EL (cell line): ENCODE measurements at regions not wholly inside any gene's neighbourhood (a gene's known extent, or its start where the extent isn't known, plus 50 kb on each side); places are given as distances from the start of the nearest gene placed in this dataset.
"Not testable (repeated sequence)": the region's sequence is repeated elsewhere in the genome, so short reads cannot be mapped to it uniquely, and the experiment has no call there.

Source experiments
- DNase-seq: peaks from one replicate; pipeline ENCODE4 v3.0.0-alpha.2; 2016

DNA sequence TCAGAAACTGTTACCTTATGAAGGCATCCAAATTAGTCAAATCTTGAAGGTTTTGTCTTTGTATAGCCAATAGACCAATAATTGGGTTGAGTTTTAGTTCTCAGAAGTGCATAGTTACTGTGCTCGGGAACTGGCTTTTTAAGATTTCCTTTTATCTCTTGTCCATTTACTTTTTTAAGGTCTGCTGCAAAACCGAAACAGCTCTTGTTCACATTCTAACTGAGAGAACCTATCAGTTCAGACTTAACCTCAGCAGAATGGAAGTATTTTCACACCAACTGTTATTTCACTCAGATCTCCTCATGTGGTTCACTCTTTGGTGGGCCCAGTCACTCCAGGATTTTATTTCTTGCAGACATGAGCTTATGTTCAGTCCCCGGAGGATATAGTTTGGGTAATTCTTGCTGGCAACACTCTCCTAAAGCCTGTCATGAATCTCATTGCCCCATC, 55.5 kb downstream of the TPBG start:
- no peak for DNase-seq

DNA sequence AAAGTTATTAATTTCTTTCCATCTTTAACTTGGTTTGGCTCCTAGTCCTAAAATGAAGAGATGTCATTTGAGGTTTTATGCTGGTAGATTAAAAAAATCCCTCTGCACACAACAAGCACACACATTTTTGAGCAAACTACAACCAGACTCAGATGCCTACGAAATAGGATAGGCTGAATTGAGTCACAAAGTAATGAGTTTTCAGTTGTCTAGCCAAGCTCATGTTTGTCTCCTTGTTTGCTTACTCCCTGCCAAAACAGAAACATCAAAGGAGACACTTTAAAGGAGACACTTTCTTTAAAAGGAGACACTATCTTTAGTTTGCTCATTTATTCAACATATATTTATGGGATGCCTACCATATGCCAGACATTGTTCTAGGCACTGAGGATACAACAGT, 56.2 kb downstream of the TPBG start:
- DNase-seq: no peak

DNA sequence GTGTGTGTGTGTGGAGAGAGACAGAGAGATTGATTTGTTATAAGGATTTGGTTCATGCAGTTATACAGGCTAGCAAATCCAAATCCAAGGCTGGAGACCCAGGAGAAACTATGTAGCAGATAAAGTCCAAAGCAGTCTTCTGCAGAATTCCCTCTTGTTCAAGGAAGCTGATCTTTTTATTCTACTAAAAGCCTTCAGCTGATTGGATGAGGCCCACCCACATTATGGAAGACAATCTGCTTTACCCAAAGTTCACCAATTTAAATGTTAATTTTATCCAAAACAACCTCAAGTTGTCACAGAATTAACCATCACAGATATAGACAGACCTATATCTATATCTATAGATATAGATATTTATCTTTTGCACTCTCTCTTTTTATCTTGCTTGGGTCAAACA, 67.0 kb downstream of the TPBG start:
- no peak for DNase-seq

DNA sequence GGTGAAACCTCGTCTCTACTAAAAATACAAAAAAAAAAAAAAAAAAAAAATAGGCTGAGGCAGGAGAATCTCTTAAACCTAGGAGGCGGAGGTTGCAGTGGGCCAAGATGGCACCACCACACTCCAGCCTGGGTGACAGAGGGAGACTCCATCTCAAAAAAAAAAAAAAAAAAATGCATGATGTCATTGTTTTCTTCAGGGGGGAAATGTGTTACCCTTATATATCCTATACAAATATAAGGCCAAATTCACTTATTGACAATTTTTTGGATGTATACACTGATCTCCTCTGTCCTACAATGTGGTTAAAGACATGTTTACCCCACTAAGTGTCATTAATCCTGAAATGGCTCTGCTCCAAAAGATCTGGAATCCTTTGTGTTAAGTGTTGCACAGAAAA, 73.1 kb downstream of the TPBG start:
- no peak for DNase-seq

DNA sequence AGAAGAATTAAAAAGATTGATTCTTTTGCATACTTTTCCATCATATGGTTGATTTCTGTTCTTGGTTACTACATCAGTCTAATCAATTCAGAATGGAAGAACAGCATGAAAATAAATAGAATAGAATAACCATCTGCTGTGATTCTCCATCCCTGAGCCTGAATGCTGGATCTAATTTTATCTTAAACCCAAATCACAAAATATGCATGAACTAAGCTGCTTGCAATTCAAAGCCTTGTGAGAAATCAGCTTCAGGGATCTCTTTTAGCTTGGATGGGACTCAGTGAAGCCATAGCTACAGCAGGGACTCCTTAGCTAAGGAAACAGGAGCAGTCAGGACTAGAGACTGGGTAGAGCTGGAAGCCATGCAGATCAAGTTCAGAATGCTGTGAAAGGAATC, 74.1 kb downstream of the TPBG start:
- no peak for DNase-seq

DNA sequence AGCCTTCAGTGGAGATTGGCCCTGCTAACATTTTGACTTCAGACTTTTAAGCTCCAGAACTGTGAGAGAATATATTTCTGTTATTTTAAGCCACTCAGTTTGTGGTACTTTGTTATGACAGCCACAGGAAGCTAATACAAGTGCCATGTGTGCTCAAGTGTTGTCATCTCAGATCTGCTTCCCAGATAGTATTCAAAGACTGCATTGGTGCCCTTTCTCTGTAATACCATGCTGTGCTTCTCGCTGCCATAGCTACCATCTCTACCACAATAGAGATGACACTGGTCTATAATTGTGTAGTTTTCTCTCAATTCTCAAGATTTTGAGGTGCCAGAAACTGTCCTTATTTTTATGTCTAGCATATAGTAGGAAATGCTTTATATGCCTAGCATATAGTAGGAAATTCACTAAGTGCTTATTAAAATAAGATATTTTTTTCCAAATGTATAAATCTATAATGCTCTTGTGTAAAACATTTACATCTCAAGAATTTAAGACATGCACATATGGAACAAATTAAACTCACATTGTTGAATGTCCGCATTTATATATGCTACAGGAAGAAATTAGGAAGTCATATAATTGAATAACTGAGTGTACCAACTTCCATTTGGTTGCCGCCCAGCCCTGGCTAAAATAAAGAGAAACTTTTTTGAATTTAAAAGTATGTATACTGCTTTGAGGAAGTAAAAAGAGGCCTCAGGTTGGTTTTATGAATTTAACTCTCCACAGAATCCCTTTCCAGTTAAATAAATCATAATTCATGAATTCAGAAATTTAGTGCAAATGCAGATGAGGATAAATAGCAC, 77.6 kb downstream of the TPBG start:
- no peak for DNase-seq

DNA sequence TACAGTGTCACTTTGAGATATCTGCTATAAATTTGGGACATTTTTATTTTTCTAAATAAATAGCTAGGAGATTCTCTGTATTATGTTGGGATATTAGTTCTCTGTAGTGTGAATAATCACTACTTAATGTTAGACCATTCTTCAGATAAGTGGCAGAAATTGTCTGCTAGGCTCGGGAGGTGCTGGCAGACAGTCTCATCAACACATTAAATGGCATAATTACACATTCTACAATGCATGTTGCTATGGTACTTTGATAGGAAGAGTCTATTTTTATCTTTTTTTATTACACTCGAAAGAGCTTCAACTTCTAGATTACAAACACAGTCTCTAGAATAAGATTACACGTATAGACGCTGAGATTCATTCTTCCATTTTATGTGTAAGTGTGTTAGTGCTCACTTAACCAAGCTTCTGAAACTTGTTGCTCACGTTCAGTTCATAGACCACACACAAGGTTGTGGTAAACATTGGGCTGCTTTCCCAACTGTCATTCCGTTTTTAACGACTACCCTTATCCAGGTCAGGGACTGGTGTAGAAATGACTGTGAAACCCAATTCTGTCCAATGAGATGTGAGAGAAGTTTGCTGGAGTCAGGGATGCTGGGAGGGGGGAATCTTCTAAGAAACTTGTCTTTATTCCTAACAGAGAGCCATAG, 78.6 kb downstream of the TPBG start:
- DNase-seq: no peak

DNA sequence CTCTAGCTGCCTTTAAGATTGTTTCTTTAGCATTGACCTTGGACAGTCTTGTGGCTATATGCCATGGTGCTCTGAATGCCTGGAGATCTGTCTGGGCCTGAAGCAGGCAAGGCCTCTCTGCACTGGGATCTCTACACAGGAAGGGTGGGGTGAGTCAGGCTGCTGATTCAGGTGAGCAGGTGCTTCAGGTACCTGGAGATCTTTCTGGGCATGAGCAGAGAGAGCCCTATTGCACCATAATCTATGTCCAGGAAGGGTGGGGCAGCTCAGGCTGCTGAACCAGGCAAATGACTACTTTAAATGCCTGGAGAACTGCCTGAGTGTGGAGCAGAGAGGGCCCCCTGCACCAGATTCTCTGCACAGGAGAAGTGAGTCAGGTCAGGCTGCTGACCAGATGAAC, 94.5 kb downstream of the TPBG start:
- no peak for DNase-seq

DNA sequence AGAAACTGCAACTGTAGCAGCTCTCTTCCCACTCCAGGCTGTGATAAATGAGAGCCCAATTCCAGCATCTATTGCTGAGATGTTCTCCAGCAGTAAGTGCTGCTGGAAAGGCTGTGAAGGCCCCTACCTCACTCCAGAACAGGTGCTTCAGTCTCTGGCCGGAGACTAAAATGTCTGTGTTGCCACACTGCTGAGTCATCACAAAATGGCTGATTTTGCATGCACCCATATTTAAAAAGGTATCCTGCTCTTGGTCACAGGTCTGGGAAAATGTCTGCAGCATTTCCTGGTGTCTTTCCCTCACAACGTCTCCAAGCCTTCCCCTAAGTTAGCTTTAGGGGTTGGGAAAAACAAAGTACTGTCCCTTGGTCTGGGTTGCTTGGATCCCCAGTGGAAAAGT, 95.1 kb downstream of the TPBG start:
- DNase-seq: no peak

DNA sequence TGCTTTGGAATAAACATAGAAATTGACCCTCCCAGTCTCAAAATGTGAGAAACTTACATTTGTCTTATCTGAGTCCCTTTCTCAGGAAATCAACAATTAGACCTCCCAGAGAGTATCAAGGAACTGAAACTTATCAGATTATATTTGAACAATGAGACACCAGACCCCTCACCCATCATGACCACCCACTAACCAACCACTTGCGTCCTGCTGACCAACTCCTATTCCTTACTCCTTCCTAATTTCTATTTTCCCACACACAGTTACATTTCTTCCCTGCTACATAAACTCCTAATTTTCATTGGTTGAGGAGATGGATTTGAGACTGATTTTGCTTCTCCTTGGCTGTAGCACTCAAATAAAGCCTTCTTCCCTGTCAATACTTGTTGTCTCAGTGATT, 97.9 kb downstream of the TPBG start:
- DNase-seq: no peak

DNA sequence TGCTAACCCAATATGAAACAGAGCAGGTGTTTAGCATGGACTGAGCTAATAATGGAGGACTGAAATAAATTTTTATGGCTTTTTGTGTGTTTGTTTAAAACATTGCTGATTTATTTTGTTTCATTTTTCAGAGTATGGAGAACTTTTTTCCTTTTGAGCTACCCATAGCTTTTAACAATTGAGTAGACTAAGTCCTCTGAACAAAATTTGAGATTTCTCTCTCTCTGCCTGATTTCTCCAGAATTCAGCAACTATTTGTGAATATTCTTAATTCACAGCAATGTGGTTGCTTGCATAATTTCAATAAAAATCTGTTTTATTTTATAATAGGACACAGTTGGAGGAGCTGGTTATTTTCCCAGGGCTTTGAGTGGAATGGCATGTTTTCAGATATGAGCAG, 103.7 kb downstream of the TPBG start:
- no peak for DNase-seq

DNA sequence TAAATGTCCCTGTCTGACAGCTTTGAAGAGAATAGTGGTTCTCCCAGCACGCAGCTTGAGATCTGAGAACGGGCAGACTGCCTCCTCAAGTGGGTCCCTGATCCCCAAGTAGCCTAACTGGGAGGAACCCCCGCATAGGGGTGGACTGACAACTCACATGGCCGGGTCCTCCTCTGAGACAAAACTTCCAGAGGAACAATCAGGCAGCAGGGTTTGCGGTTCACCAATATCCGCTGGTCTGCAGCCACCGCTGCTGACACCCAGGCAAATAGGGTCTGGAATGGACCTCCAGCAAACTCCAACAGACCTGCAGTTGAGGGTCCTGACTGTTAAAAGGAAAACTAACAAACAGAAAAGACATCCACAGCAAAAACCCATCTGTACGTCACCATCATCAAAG, 106.5 kb downstream of the TPBG start:
- DNase-seq: not testable (repeated sequence)

DNA sequence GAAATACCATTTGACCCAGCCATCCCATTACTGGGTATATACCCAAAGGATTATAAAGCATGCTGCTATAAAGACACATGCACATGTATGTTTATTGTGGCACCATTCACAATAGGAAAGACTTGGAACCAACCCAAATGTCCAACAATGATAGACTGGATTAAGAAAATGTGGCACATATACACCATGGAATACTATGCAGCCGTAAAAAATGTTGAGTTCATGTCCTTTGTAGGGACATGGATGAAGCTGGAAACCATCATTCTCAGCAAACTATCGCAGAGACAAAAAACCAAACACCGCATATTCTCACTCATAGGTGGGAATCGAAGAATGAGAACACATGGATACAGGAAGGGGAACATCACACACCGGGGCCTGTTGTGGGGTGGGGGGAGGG, 111.5 kb downstream of the TPBG start:
- not testable (repeated sequence) for DNase-seq

DNA sequence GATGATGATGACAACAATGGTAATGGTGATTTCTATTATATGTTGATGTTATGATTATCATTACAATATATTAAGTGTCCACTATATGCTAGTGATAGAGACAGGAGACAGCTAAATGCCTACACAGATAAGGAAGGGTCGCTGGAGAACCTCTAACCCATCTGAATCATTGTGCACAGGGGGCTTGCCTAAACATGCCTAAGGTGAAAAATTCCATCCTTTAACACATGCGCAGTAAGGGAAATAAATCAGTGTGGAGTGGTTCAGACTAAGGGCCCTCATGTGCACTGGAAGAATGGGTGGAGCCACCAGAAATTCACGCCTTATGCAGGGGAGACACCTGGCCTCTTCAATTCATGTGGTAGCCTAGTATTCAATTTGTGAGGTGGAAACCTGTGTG, 120.4 kb downstream of the TPBG start:
- DNase-seq: no peak

DNA sequence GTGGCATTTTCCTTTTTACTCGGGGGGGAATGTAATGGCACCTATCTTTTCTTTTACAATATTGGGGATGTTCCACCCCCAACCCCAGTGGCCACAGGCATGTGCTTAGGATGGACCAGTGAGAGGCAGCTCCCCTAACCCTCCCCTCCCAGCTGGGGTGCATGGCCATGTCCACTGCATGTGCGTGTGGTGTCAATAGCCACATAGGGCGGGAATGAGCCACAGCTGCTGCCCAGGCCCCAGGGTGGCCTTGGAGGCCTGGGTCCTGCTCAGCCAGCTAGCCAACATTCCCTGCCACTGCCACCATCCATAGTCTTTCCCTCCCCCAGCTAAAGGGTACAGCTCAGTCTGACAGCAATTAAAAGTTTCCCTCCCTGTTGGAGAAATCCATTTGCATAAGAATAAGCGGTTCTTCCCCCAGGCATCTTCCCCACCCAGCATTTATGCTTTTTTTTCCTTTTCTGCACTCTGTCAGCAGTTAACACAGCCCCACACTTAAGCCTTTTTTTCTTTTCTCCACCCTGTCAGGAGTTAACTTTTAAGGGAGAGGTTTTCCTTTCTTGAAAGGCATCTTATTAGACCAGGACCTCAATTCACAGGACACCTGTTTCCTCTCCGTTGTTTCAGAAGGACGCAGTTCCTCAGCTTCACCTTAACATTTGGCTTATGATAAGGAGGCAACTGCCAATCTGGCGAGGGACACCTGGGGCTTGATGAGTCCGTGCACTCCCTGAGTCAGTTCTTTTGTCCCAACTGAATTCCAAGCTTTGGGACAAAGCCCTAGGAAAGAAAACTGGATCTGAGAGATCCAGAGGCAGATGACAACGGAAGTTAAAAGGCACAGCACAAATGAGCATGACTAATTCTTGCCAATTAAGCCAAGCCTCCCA, 121.4 kb downstream of the TPBG start:
- DNase-seq: no peak

DNA sequence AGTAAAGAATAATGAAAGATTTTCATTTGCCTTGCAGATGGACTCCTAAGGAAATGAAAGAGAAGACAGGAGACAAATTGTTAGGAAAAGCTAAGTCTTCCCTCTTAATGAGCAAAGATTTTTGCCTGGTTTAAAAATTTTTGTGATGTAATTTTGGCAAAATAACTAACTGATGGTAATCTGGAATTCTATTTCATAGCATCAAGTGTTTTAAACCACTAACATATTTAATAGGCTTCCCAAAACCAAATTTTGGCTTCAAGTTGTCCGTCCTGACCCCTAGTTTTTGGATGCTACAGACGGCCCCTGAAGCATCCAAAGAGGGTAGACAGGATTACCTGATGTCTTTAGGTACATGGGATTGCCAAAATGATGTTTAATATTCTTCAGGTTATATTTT, 124.3 kb downstream of the TPBG start:
- no peak for DNase-seq

DNA sequence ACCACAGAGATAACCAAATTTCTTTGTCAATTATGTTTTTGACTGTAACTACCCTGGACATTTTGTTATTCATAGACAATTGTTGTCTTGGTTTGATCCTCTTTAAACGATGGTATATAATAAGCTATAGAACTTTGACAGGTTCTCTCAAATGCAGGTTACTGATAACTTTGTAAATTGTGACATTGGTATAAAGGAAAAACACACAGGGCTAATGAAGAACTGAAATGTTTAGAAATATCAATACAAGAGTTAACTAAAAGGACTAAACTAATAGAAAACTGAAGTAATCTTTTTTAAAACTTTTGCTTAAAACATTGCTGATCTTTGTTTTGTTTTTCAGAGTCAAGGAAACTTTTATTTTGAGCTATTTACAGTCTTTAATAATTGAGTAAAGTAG, 124.8 kb downstream of the TPBG start:
- DNase-seq: no peak

DNA sequence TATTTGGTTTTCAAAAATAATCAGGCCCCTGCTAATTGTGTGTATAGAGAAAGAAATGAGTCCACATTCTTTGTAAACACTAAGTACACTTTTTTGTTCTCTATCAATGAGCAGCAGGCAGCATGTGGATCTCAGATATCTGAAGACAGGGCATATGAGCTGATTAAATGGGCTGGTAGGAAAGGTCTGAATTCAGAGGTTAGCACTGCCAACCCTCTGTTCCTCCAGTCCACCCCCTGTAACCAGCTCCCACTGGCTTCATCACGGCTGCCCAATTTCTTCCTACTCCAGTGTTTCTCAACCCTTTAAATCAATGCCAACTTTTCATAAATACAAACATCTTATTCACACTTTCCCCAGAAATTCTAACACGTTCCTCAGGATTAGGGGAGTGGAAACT, 128.5 kb downstream of the TPBG start:
- DNase-seq: no peak

DNA sequence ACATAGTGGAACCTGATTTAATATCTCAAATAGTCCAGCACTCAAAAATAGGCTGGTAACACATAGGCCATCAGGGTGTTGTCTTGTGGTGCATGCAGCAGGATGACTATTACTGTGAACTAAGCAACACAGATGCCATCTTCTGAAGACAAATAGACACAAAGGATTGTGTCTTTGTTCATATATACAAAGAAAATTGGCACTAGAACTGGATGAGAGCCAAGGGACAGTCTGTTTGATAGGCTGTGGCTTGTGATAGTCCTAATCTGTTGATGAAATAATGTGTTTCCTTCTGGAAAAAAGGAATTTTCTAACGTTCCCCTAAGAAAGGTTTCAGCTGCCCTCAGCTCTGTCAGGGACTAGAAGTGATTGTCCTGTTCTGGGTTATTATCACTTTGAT, 129.8 kb downstream of the TPBG start:
- DNase-seq: no peak

DNA sequence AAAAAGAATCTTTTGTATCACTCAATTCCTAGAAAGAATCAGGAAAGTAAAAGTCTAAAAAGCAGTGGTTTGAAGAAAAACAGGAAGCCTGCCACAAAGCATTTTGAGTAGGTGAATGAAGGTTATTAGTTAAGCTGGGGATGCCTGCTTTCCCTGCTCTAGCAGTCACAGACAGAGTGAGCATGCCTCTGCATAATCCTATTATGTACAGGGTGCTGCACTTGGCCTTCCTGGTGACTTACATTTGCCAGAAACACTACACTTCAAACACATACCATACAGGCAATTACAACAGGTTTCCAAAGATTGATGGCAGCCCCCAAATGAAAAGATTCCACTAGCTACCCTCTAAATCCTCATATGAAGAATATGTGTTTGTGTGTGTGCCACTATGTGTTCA, 130.8 kb downstream of the TPBG start:
- no peak for DNase-seq

DNA sequence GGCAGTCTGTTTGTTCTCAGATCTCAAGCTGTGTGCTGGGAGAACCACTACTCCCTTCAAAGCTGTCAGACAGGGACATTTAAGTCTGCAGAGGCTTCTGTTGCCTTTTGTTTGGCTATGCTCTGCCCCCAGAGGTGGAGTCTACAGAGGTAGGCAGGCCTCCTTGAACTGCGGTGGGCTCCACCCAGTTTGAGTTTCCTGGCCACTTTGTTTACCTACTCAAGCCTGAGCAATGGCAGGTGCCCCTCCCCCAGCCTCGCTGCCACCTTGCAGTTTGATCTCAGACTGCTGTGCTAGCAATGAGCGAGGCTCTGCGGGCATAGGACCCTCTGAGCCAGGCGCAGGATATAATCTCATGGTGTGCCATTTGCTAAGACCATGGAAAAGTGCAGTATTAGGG, 138.3 kb downstream of the TPBG start:
- DNase-seq: not testable (repeated sequence)

DNA sequence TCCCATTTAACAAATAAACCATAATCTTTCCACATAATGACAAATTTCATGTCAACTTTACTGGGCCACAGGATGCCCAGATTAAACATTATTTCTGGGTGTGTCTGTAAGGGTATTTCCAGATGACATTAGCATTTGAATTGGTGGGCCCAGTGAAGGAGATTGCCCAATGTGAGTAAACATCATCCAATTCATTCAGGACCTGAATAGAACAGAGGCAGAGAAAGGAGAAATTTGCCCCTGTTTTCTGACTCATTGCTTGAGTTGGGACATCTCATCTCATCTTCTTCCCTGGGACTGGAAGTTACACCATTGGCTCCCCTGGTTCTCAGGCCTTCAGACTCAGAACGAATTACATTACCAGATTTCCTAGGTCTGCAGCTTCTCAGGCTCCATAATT, 142.9 kb downstream of the TPBG start:
- no peak for DNase-seq

DNA sequence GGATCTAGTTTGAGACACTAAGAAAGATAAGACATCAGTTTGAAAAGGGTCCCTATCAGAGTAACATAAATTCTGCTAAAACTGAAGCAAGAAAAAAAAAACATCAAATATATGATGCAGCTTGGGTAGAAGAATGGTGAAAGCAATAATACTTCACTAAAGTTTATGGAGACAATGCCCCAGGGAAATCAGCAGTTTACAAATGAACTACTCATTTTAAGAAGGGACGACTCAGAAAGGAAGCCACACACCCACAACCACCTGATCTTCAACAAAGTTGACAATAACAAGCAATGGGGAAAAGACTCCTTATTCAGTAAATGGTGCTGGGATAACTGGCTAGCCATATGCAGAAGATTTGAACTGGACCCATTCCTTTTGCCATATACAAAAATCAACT, 143.5 kb downstream of the TPBG start:
- peak; percentile 43 for DNase-seq

DNA sequence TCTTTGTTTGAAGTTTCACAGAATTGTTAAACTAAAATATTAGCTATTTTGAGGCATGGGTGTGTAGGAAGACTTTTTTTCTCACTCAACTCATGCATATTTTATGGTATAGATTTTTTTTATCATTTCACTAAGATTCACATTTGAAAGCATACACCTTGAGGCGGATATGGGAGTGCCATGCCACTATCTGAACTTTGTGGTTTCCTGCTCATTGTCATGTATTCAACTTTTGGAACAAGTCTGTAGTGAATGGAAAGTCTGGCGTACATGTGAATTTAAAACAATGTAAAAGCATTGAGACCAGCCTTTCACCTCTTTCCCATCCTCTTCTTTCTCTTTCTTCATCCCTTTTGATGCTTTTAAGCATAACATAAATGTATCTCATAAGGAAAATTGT, 147.9 kb downstream of the TPBG start:
- no peak for DNase-seq
